ENCODE measurements at regions not wholly inside any gene's neighbourhood (a gene's known extent, or its start where the extent isn't known, plus 50 kb on each side); places are given as distances from the start of the nearest gene placed in this dataset.

GRCh38 chr13:112003396-112003795, 63.6 kb upstream of the SOX1 start:
- H3K27ac ChIP-seq (ENCODE audit: low read length) = no peak overlapping the region
- no peaks in the 10 kb centered on the region for H3K36me3 ChIP-seq (ENCODE audit: control insufficient read depth in 1 of 2, insufficient read depth in 2 of 2, low read length in 2 of 2)
- peaks cover 0 to 7% of the 10 kb centered on the region in 2 donors for H3K9me3 ChIP-seq (ENCODE audit: control insufficient read depth in 1 of 2, low read length in 2 of 2)
- no peaks in the 10 kb centered on the region for H3K4me1 ChIP-seq (ENCODE audit: control insufficient read depth in 1 of 2, insufficient read depth in 2 of 2, low read length in 2 of 2)
- no peaks in the 10 kb centered on the region for H3K27me3 ChIP-seq (ENCODE audit: low read depth, low read length)
- no peak overlapping the region for H3K4me3 ChIP-seq (ENCODE audit: low read depth in 1 of 2, low read length in 2 of 2)

GRCh38 chr13:112003941-112004340, 63.0 kb upstream of the SOX1 start:
- no peaks in the 10 kb centered on the region for H3K36me3 ChIP-seq (ENCODE audit: control insufficient read depth in 1 of 2, insufficient read depth in 2 of 2, low read length in 2 of 2)
- no peak overlapping the region for H3K27ac ChIP-seq (ENCODE audit: low read length)
- H3K4me3 ChIP-seq (ENCODE audit: low read depth in 1 of 2, low read length in 2 of 2) = no peak overlapping the region
- H3K27me3 ChIP-seq (ENCODE audit: low read depth, low read length) = no peaks in the 10 kb centered on the region
- peaks cover 0 to 7% of the 10 kb centered on the region in 2 donors for H3K9me3 ChIP-seq (ENCODE audit: control insufficient read depth in 1 of 2, low read length in 2 of 2)
- no peaks in the 10 kb centered on the region for H3K4me1 ChIP-seq (ENCODE audit: control insufficient read depth in 1 of 2, insufficient read depth in 2 of 2, low read length in 2 of 2)

- Histone ChIP-seq H3K36me3 (ENCODE audit: control insufficient read depth in 1 of 2, insufficient read depth in 2 of 2, low read length in 2 of 2) (no peaks in the 10 kb centered on the region), H3K9me3 (ENCODE audit: control insufficient read depth in 1 of 2, low read length in 2 of 2) (peaks cover 0 to 7% of the 10 kb centered on the region in 2 donors), H3K27me3 (ENCODE audit: low read depth, low read length) (no peaks in the 10 kb centered on the region), H3K4me1 (ENCODE audit: control insufficient read depth in 1 of 2, insufficient read depth in 2 of 2, low read length in 2 of 2) (no peaks in the 10 kb centered on the region), H3K4me3 (ENCODE audit: low read depth in 1 of 2, low read length in 2 of 2) (no peak overlapping the region), H3K27ac (ENCODE audit: low read length) (no peak overlapping the region)
Measured at GRCh38 chr13:112005925-112006324, 61.0 kb upstream of the SOX1 start.

GRCh38 chr13:112007191-112007590, 59.8 kb upstream of the SOX1 start:
- no peaks in the 10 kb centered on the region for H3K4me1 ChIP-seq (ENCODE audit: control insufficient read depth in 1 of 2, insufficient read depth in 2 of 2, low read length in 2 of 2)
- H3K27ac ChIP-seq (ENCODE audit: low read length) = no peak overlapping the region
- no peaks in the 10 kb centered on the region for H3K36me3 ChIP-seq (ENCODE audit: control insufficient read depth in 1 of 2, insufficient read depth in 2 of 2, low read length in 2 of 2)
- H3K4me3 ChIP-seq (ENCODE audit: low read depth in 1 of 2, low read length in 2 of 2) = no peak overlapping the region
- H3K27me3 ChIP-seq (ENCODE audit: low read depth, low read length) = no peaks in the 10 kb centered on the region
- H3K9me3 ChIP-seq (ENCODE audit: control insufficient read depth in 1 of 2, low read length in 2 of 2) = peaks cover 0 to 7% of the 10 kb centered on the region in 2 donors

GRCh38 chr13:112010714-112011113, 56.2 kb upstream of the SOX1 start:
- H3K27ac ChIP-seq (ENCODE audit: low read length) = no peak overlapping the region
- H3K4me3 ChIP-seq (ENCODE audit: low read depth in 1 of 2, low read length in 2 of 2) = no peak overlapping the region
- no peaks in the 10 kb centered on the region for H3K27me3 ChIP-seq (ENCODE audit: low read depth, low read length)
- no peaks in the 10 kb centered on the region for H3K36me3 ChIP-seq (ENCODE audit: control insufficient read depth in 1 of 2, insufficient read depth in 2 of 2, low read length in 2 of 2)
- H3K4me1 ChIP-seq (ENCODE audit: control insufficient read depth in 1 of 2, insufficient read depth in 2 of 2, low read length in 2 of 2) = no peaks in the 10 kb centered on the region
- peaks cover 0 to 7% of the 10 kb centered on the region in 2 donors for H3K9me3 ChIP-seq (ENCODE audit: control insufficient read depth in 1 of 2, low read length in 2 of 2)

GRCh38 chr13:112012016-112012704, 54.8 kb upstream of the SOX1 start:
- H3K4me3 ChIP-seq (ENCODE audit: low read depth in 1 of 2, low read length in 2 of 2) = no peak overlapping the region
- H3K4me1 ChIP-seq (ENCODE audit: control insufficient read depth in 1 of 2, insufficient read depth in 2 of 2, low read length in 2 of 2) = no peaks in the 10 kb centered on the region
- no peaks in the 10 kb centered on the region for H3K9me3 ChIP-seq (ENCODE audit: control insufficient read depth in 1 of 2, low read length in 2 of 2)
- H3K27ac ChIP-seq (ENCODE audit: low read length) = no peak overlapping the region
- H3K36me3 ChIP-seq (ENCODE audit: control insufficient read depth in 1 of 2, insufficient read depth in 2 of 2, low read length in 2 of 2) = no peaks in the 10 kb centered on the region
- H3K27me3 ChIP-seq (ENCODE audit: low read depth, low read length) = no peaks in the 10 kb centered on the region

GRCh38 chr13:112012705-112013085, 54.3 kb upstream of the SOX1 start:
- Histone ChIP-seq H3K4me3 (ENCODE audit: low read depth in 1 of 2, low read length in 2 of 2) (no peak overlapping the region), H3K4me1 (ENCODE audit: control insufficient read depth in 1 of 2, insufficient read depth in 2 of 2, low read length in 2 of 2) (no peaks in the 10 kb centered on the region), H3K36me3 (ENCODE audit: control insufficient read depth in 1 of 2, insufficient read depth in 2 of 2, low read length in 2 of 2) (no peaks in the 10 kb centered on the region), H3K9me3 (ENCODE audit: control insufficient read depth in 1 of 2, low read length in 2 of 2) (no peaks in the 10 kb centered on the region), H3K27me3 (ENCODE audit: low read depth, low read length) (no peaks in the 10 kb centered on the region), H3K27ac (ENCODE audit: low read length) (no peak overlapping the region)

GRCh38 chr13:112013665-112014064, 53.3 kb upstream of the SOX1 start:
- Histone ChIP-seq H3K4me3 (ENCODE audit: low read depth in 1 of 2, low read length in 2 of 2) (no peak overlapping the region), H3K27ac (ENCODE audit: low read length) (no peak overlapping the region), H3K4me1 (ENCODE audit: control insufficient read depth in 1 of 2, insufficient read depth in 2 of 2, low read length in 2 of 2) (no peaks in the 10 kb centered on the region), H3K9me3 (ENCODE audit: control insufficient read depth in 1 of 2, low read length in 2 of 2) (no peaks in the 10 kb centered on the region), H3K27me3 (ENCODE audit: low read depth, low read length) (no peaks in the 10 kb centered on the region), H3K36me3 (ENCODE audit: control insufficient read depth in 1 of 2, insufficient read depth in 2 of 2, low read length in 2 of 2) (no peaks in the 10 kb centered on the region)

GRCh38 chr13:112014857-112015256, 52.1 kb upstream of the SOX1 start:
- H3K27ac ChIP-seq (ENCODE audit: low read length) = no peak overlapping the region
- no peaks in the 10 kb centered on the region for H3K9me3 ChIP-seq (ENCODE audit: control insufficient read depth in 1 of 2, low read length in 2 of 2)
- no peaks in the 10 kb centered on the region for H3K27me3 ChIP-seq (ENCODE audit: low read depth, low read length)
- no peaks in the 10 kb centered on the region for H3K36me3 ChIP-seq (ENCODE audit: control insufficient read depth in 1 of 2, insufficient read depth in 2 of 2, low read length in 2 of 2)
- no peaks in the 10 kb centered on the region for H3K4me1 ChIP-seq (ENCODE audit: control insufficient read depth in 1 of 2, insufficient read depth in 2 of 2, low read length in 2 of 2)
- H3K4me3 ChIP-seq (ENCODE audit: low read depth in 1 of 2, low read length in 2 of 2) = no peak overlapping the region
